T-helper 1 cell treated with Interleukin-12 subunit alpha and Interleukin-12 subunit beta and Interleukin-4 antibody, amounts not matched to agents 30 μg/mL and 1 μg/mL, for 36 hours (primary cell): ENCODE measurements at regions not wholly inside any gene's neighbourhood (a gene's known extent, or its start where the extent isn't known, plus 50 kb on each side); places are given as distances from the start of the nearest gene placed in this dataset.
"Not testable (repeated sequence)": the region's sequence is repeated elsewhere in the genome, so short reads cannot be mapped to it uniquely, and the experiment has no call there.

Experiments used
- H3K27ac Mint-ChIP-seq: one replicate; pipeline ENCODE4 v1.8.0; 2021; ENCODE audit warnings: mild to moderate bottlenecking, mixed read lengths
- H3K27me3 Mint-ChIP-seq: one replicate; pipeline ENCODE4 v1.8.0; 2021; ENCODE audit warnings: low read depth, mixed read lengths
- H3K36me3 Mint-ChIP-seq: one replicate; pipeline ENCODE4 v1.8.0; 2021; ENCODE audit warnings: low read depth, mixed read lengths
- H3K4me1 Mint-ChIP-seq: one replicate; pipeline ENCODE4 v1.8.0; 2021; ENCODE audit warnings: low read depth, mixed read lengths
- H3K4me3 Mint-ChIP-seq: one replicate; pipeline ENCODE4 v1.8.0; 2021; ENCODE audit warnings: mild to moderate bottlenecking, moderate library complexity, mixed read lengths
- H3K9me3 Mint-ChIP-seq: one replicate; pipeline ENCODE4 v1.8.0; 2021; ENCODE audit warnings: mixed read lengths

GRCh38 chr3:124043023-124043422, 51.1 kb upstream of the ROPN1 start:
- Mint-ChIP-seq H3K4me3 (no peak overlapping the region), H3K27ac (no peak overlapping the region), H3K4me1 (no peaks in the 10 kb centered on the region), H3K9me3 (no peaks in the 10 kb centered on the region), H3K36me3 (no peaks in the 10 kb centered on the region), H3K27me3 (peaks cover 9% of the 10 kb centered on the region)

DNA sequence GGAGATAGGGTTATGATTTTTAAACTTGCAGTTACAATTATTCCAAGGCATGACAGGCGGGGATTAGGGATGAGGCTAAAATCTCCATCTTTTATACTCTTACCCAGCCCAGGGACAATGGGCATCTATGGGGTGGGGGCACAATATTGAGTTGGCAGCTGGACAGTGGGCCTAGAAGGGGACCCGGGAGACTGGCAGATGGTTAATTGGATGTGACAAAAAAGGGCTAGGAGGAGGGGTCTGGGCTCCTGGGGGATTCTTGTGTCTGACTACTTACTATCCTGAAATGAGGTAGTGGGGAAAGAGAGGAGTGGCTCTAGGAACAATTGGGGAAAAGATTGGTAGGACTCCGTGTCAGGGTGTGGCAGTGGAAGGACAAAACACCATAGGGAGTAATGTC, 53.0 kb upstream of the ROPN1 start:
- Mint-ChIP-seq H3K36me3 (no peaks in the 10 kb centered on the region), H3K27ac (no peak overlapping the region), H3K4me1 (no peaks in the 10 kb centered on the region), H3K9me3 (no peaks in the 10 kb centered on the region), H3K27me3 (peaks cover 9% of the 10 kb centered on the region), H3K4me3 (no peak overlapping the region)

DNA sequence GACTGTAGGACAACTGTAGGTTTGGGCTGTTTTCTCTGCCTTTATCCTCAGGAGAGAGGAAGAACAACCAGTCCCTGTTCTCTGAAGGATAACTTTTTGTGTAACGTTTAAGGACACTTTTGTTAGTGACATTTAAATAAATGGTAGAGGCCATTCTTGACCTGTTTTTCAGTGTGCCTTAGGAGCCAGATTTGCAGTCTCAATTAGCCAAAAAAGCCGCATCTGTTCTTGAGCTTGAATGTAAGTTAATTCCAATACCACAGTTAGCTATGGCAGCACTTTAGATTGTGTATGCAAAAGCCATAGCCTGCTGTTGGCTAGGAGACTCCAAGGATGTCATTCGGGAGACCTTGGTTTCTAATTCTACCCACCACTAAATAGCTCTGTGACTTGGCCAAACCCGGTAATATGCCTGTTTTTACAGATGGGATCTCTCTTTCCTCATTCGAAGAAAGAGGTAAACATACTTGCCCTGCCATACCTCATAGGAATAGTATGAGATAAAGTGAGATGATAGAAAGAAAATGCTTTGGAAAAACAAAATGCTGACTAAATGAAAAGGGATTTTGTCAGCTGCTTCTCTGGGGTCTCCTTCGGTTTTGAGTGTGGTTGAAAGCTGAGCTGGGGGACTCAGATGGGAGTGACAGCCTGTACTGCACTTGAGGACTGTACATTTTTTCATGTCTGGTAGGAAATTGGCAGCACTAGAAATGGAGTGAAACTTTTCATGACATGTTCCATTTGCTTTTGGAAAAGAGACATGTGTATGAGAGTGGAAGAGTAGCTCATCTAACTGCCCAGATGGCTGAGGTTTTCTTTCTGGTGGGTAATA, 57.3 kb upstream of the ROPN1 start:
- no peak overlapping the region for H3K4me3 Mint-ChIP-seq
- H3K27me3 Mint-ChIP-seq: peaks cover 24% of the 10 kb centered on the region
- H3K36me3 Mint-ChIP-seq: no peaks in the 10 kb centered on the region
- no peaks in the 10 kb centered on the region for H3K4me1 Mint-ChIP-seq
- H3K9me3 Mint-ChIP-seq: no peaks in the 10 kb centered on the region
- no peak overlapping the region for H3K27ac Mint-ChIP-seq

- Mint-ChIP-seq H3K4me1 (no peaks in the 10 kb centered on the region), H3K36me3 (no peaks in the 10 kb centered on the region), H3K27ac (no peak overlapping the region), H3K9me3 (no peaks in the 10 kb centered on the region), H3K4me3 (no peak overlapping the region), H3K27me3 (peaks cover 19% of the 10 kb centered on the region)
These were observed 59.7 kb upstream of the ROPN1 start for GRCh38 chr3:124051636-124052035.

- no peaks in the 10 kb centered on the region for H3K4me1 Mint-ChIP-seq
- no peaks in the 10 kb centered on the region for H3K9me3 Mint-ChIP-seq
- no peaks in the 10 kb centered on the region for H3K36me3 Mint-ChIP-seq
- H3K4me3 Mint-ChIP-seq: no peak overlapping the region
- no peak overlapping the region for H3K27ac Mint-ChIP-seq
- peaks cover 23% of the 10 kb centered on the region for H3K27me3 Mint-ChIP-seq
These were observed 61.9 kb upstream of the ROPN1 start for GRCh38 chr3:124053871-124054270.

GRCh38 chr3:124056846-124057245, 64.9 kb upstream of the ROPN1 start:
- Mint-ChIP-seq H3K27me3 (peaks cover 10% of the 10 kb centered on the region), H3K4me1 (no peaks in the 10 kb centered on the region), H3K36me3 (no peaks in the 10 kb centered on the region), H3K27ac (no peak overlapping the region), H3K9me3 (no peaks in the 10 kb centered on the region), H3K4me3 (no peak overlapping the region)

- H3K27me3 Mint-ChIP-seq: peaks cover 8% of the 10 kb centered on the region
- H3K36me3 Mint-ChIP-seq: no peaks in the 10 kb centered on the region
- H3K9me3 Mint-ChIP-seq: no peaks in the 10 kb centered on the region
- H3K4me3 Mint-ChIP-seq: no peak overlapping the region
- H3K4me1 Mint-ChIP-seq: no peaks in the 10 kb centered on the region
- H3K27ac Mint-ChIP-seq: no peak overlapping the region
These were observed 65.5 kb upstream of the ROPN1 start for GRCh38 chr3:124057420-124057819.

GRCh38 chr3:124059580-124059979, 67.7 kb upstream of the ROPN1 start:
- Mint-ChIP-seq H3K9me3 (no peaks in the 10 kb centered on the region), H3K4me3 (no peak overlapping the region), H3K27me3 (peaks cover 6% of the 10 kb centered on the region), H3K4me1 (no peaks in the 10 kb centered on the region), H3K27ac (no peak overlapping the region), H3K36me3 (no peaks in the 10 kb centered on the region)

DNA sequence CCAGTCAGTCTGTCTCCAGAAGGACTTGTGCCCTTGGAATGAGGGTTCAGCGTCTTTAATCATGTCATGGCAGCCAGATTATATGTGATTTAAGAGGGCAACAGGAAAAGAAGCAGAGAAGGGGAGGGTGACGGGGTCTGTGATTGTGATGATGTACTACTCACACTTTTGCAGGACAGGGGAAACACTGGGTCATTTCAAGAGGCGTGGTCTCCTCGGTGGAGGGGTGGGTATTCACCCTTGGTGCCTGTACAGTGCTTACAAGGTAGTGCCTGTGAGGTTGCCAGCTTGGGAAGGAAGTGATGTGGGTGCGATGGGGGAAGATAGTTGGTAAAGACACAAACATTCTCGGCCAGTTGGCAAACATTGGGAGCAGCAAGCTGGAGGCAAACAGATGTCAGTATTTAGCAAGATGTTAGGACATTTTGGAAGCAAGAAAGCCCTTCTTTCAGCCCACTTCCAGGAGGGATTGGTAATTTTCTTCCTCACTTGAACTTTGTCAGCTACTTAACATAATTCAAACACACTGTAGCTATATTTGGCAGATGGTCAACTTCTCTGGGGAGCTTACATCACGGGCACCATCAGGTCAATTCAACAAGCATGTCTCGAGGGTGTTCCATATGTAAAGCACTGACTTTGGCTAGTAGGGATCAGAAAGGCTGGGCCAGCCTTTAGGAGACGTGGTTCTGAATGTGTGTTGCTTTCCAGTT, 71.4 kb upstream of the ROPN1 start:
- no peaks in the 10 kb centered on the region for H3K4me1 Mint-ChIP-seq
- H3K4me3 Mint-ChIP-seq: no peak overlapping the region
- no peaks in the 10 kb centered on the region for H3K36me3 Mint-ChIP-seq
- H3K27ac Mint-ChIP-seq: no peak overlapping the region
- peaks cover 7% of the 10 kb centered on the region for H3K27me3 Mint-ChIP-seq
- no peaks in the 10 kb centered on the region for H3K9me3 Mint-ChIP-seq

GRCh38 chr3:124064050-124064449, 72.1 kb upstream of the ROPN1 start:
- Mint-ChIP-seq H3K36me3 (no peaks in the 10 kb centered on the region), H3K27me3 (peaks cover 7% of the 10 kb centered on the region), H3K4me3 (no peak overlapping the region), H3K4me1 (no peaks in the 10 kb centered on the region), H3K9me3 (no peaks in the 10 kb centered on the region), H3K27ac (no peak overlapping the region)

DNA sequence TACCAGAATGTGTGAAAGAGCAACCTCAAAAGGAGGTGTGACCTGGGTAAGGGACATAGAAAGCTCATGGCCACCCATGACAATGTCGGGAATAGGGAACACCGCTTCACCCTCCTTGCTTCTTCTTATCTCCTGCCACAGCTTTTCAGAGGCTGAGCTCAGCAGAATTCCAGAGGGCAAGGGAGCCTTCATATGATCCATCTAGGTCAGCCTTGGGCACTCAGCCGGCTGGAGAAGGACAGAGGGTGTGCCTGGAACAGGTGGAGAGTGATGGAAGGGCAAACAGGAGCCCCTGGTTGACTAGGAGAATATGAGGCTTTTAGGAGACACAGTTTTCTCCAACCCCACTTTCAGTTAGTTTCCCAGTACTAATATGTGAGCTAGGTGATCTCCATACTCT, 74.6 kb upstream of the ROPN1 start:
- H3K4me3 Mint-ChIP-seq, H3K27ac Mint-ChIP-seq, H3K4me1 Mint-ChIP-seq, H3K9me3 Mint-ChIP-seq, H3K36me3 Mint-ChIP-seq: not testable (repeated sequence)
- peaks cover 11% of the 10 kb centered on the region for H3K27me3 Mint-ChIP-seq

DNA sequence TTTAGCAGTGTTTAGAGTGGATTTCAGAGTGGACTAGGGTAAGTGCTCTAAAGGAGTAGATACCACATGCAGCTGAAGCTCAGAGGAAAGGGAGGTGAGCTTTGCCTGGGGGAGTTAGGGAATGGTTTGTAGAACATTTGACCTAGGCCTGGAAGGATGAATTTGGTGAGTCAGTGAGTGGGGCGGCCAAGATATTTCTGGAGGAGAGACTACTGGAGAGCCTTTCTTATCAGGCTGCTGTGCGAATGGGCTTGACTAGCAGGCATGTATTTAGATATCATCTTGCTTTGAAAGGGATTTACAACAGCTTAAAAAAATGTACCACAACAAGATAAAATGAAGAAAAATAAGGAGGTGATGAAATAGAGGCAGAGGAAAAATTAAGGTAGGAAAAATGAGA, 77.8 kb upstream of the ROPN1 start:
- not testable (repeated sequence) for H3K27me3 Mint-ChIP-seq, H3K4me1 Mint-ChIP-seq, H3K36me3 Mint-ChIP-seq, H3K4me3 Mint-ChIP-seq, H3K27ac Mint-ChIP-seq, H3K9me3 Mint-ChIP-seq

DNA sequence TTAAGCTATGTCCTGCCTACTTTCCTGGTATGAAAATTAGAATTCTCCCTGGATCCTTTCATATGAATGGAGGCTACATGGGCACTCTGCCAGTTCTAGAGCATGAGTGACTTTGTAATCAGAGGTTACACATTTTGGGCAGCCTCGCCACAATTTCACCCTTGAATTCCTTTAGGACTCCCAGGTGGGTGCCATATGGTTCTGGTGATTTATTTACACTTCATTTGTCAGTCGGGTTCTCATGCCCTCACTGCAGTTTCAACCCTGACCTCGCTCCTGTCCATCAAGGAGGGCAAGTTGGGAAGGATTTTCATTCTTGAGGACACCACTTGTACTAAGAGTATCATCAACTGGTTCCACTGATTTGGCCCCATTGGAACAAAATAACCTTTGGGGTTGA, 83.2 kb upstream of the ROPN1 start:
- not testable (repeated sequence) for H3K27ac Mint-ChIP-seq, H3K4me1 Mint-ChIP-seq, H3K4me3 Mint-ChIP-seq, H3K9me3 Mint-ChIP-seq, H3K36me3 Mint-ChIP-seq, H3K27me3 Mint-ChIP-seq

DNA sequence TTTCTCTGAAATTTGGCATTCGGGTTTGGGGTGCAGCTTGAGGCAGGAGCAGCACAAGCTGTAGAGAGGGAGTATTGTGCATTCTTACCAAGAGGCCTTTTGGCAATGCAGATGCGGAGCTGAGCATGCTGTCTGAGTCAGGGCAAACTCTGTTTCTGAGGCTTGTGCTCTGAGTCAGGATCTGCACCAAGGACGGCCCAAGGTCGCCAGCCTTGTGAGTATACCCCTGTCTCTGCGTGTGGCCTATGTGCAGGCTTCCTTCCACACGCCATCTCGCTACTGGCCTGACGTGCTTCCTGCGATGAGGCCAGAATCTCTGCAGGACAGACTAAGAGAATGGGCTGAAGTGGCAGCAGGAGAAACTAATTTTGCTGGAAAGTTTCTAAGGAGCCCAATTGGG, 83.8 kb upstream of the ROPN1 start:
- H3K4me3 Mint-ChIP-seq: no peak overlapping the region
- H3K27ac Mint-ChIP-seq: no peak overlapping the region
- H3K36me3 Mint-ChIP-seq: no peaks in the 10 kb centered on the region
- no peaks in the 10 kb centered on the region for H3K9me3 Mint-ChIP-seq
- H3K27me3 Mint-ChIP-seq: peaks cover 2% of the 10 kb centered on the region
- H3K4me1 Mint-ChIP-seq: no peaks in the 10 kb centered on the region

DNA sequence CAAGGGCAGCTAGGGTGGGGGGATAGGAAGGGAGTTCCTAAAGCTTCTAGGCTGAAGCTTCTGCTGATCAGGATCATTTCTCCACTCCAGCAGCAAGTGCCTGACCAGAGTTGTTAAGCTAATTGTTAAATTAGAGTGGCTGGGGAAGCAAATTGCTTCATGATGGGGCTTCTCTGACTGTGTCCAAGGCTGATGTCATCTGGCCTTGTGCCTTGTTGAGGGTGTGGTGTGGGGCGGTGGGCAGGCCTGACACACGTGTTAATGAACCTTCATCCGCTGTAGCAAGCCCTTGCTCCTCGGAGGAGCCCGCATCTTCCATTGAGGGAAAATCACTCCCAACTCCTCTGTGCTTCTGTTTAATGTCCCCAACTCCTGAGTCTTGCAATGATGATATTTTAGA, 84.3 kb upstream of the ROPN1 start:
- Mint-ChIP-seq H3K27ac (no peak overlapping the region), H3K36me3 (no peaks in the 10 kb centered on the region), H3K27me3 (no peaks in the 10 kb centered on the region), H3K4me1 (no peaks in the 10 kb centered on the region), H3K4me3 (no peak overlapping the region), H3K9me3 (no peaks in the 10 kb centered on the region)
